K562 (cell line): ENCODE measurements at regions not wholly inside any gene's neighbourhood (a gene's known extent, or its start where the extent isn't known, plus 50 kb on each side); places are given as distances from the start of the nearest gene placed in this dataset.

Source experiments
- ATAC-seq: fragments of 200-7000 bp; cut with Tn5 transposase; 3 replicates; pipeline ENCODE4 v1.9.1; 2020; ENCODE audit warnings: moderate library complexity
- BruUV-seq: library from RNA; stranded (reverse); fragments of 400-500 nt; replicated peaks from 2 replicates; lab custom pipeline; 2021; lab: Mats Ljungman, UMichigan
- CTCF ChIA-PET: fragments of 300-600 bp; formaldehyde crosslinking; extraction: SDS; loops from one replicate; lab custom pipeline; 2021; ENCODE audit warnings: low intra/inter-chr PET ratio; lab: Yijun Ruan, JAX
- POLR2A ChIA-PET: fragments of 300-600, 350-650 bp; sonication (Branson Sonifier 250); formaldehyde crosslinking; extraction: SDS; loops from one replicate; lab custom pipeline; 2021; ENCODE audit warnings: antibody characterized with exemption, inconsistent platforms; lab: Yijun Ruan, JAX
- DNase-seq, 4 experiments: peaks; one replicate each; pipeline versions ENCODE4 v3.0.0 to v3.0.0-alpha.2; 2011 to 2018; ENCODE audit warnings: low spot score in 3 of 4, mixed read lengths in 3 of 4; ENCODE audit errors: extremely low read depth in 1 of 4
- FAIRE-seq: peaks from 2 replicates; lab custom pipeline; 2011; peaks lifted over from hg19 to GRCh38; lab: Jason Lieb, UNC
- H2AFZ ChIP-seq: 2 replicates; pipeline ENCODE4 v1.6.0; 2011; ENCODE audit warnings: low read depth, low read length, control low read depth, inconsistent platforms
- H3K27ac ChIP-seq: fragments of 200-600 bp; 3 replicates; pipeline ENCODE4 v1.8.0; 2011; ENCODE audit warnings: low read depth, mild to moderate bottlenecking, control low read depth, inconsistent platforms, low read length, moderate library complexity, mixed read lengths; ENCODE audit errors: extremely low read depth
- H3K27me3 ChIP-seq, 2 experiments: fragments of 300-600 bp in 1 of 2; 2 replicates in 1 of 2; 3 replicates in 1 of 2; pipeline versions ENCODE4 v1.6.0 to v1.8.0; 2011; ENCODE audit warnings: inconsistent platforms in 2 of 2, low read length in 2 of 2, mild to moderate bottlenecking in 1 of 2, mixed read lengths in 1 of 2, moderate library complexity in 1 of 2; ENCODE audit not compliant: control insufficient read depth in 2 of 2, insufficient read depth in 2 of 2
- H3K36me3 ChIP-seq: fragments of 300-600 bp; 3 replicates; pipeline ENCODE4 v1.8.0; 2011; ENCODE audit warnings: mild to moderate bottlenecking, low read length, inconsistent platforms; ENCODE audit not compliant: control insufficient read depth, insufficient read depth
- H3K4me1 ChIP-seq, 2 experiments: fragments of 200-600 bp in 1 of 2; replicated peaks in 1 of 2; 2 replicates in 1 of 2; 3 replicates in 1 of 2; pipeline versions ENCODE4 v1.5.1 to v1.8.0; 2011; ENCODE audit warnings: inconsistent platforms in 2 of 2, low read length in 2 of 2, mild to moderate bottlenecking in 1 of 2, mixed read lengths in 1 of 2, moderate library complexity in 1 of 2; ENCODE audit not compliant: control insufficient read depth in 2 of 2, insufficient read depth in 2 of 2
- H3K4me2 ChIP-seq: 2 replicates; pipeline ENCODE4 v1.6.1; 2011; ENCODE audit warnings: low read length, control low read depth, inconsistent platforms, mixed read lengths; ENCODE audit not compliant: insufficient read depth
- H3K4me3 ChIP-seq: fragments of 200-600 bp; sonication (generic), shearing (Covaris generic); 2 replicates; pipeline ENCODE4 v1.5.1; 2016; ENCODE audit warnings: control low read depth, inconsistent platforms
- H3K79me2 ChIP-seq: fragments of 200-600 bp; 3 replicates; pipeline ENCODE4 v1.8.0; 2011; ENCODE audit warnings: low read length, inconsistent platforms; ENCODE audit not compliant: control insufficient read depth, insufficient read depth
- H3K9ac ChIP-seq, 2 experiments: 2 replicates each; pipeline versions ENCODE4 v1.6.0 to v1.6.1; 2011; ENCODE audit warnings: low read depth in 2 of 2, low read length in 2 of 2, control low read depth in 1 of 2, inconsistent platforms in 1 of 2, mild to moderate bottlenecking in 1 of 2, mixed read lengths in 1 of 2; ENCODE audit not compliant: insufficient read depth in 1 of 2
- H3K9me1 ChIP-seq: one replicate; pipeline ENCODE4 v1.6.0; 2011; ENCODE audit warnings: inconsistent platforms, mild to moderate bottlenecking, low read length, moderate library complexity; ENCODE audit not compliant: control insufficient read depth, insufficient read depth
- H3K9me3 ChIP-seq: replicated peaks from 2 replicates; pipeline ENCODE4 v1.5.1; 2011; ENCODE audit warnings: low read depth, low read length, inconsistent platforms; ENCODE audit not compliant: control insufficient read depth, insufficient read depth
- H4K20me1 ChIP-seq: replicated peaks from 2 replicates; pipeline ENCODE4 v1.6.1; 2011; ENCODE audit warnings: low read length, inconsistent platforms, mixed read lengths; ENCODE audit not compliant: control insufficient read depth, insufficient read depth
- ARNT ChIP-seq, 2 experiments: fragments of 450-650 bp; IDR thresholded peaks; 2 replicates each; pipeline ENCODE4 v1.6.1; 2016; ENCODE audit warnings: mild to moderate bottlenecking in 1 of 2
- EGR1 ChIP-seq: fragments of 450-650 bp; conservative IDR thresholded peaks from 2 replicates; pipeline ENCODE4 v1.6.1; 2017; ENCODE audit warnings: mild to moderate bottlenecking
- MAFG ChIP-seq: fragments of 450-650 bp; conservative IDR thresholded peaks from 2 replicates; pipeline ENCODE4 v1.6.1; 2016; ENCODE audit warnings: missing genetic modification characterization, missing compliant biosample characterization
- POLR2AphosphoS2 ChIP-seq: IDR thresholded peaks from 2 replicates; pipeline ENCODE4 v1.6.1; 2012; ENCODE audit warnings: low read length, improper control_type of control experiment
- POLR3A ChIP-seq: IDR thresholded peaks from 2 replicates; pipeline ENCODE4 v1.6.1; 2011; ENCODE audit warnings: borderline replicate concordance, mild to moderate bottlenecking, moderate library complexity; ENCODE audit not compliant: insufficient read length, insufficient read depth; ENCODE audit errors: extremely low read depth
- RBM14 ChIP-seq: fragments of 200-400 bp; formaldehyde crosslinking; IDR thresholded peaks from 2 replicates; pipeline ENCODE4 v1.6.1; 2018; ENCODE audit warnings: low read depth, mild to moderate bottlenecking, low read length, moderate library complexity, borderline replicate concordance; ENCODE audit not compliant: insufficient read depth
- SMAD2 ChIP-seq: fragments of 150-350 bp; IDR thresholded peaks from 2 replicates; pipeline ENCODE4 v1.6.1; 2014; ENCODE audit warnings: low read depth, mild to moderate bottlenecking, low read length
- TAF7 ChIP-seq: fragments of 450-650 bp; IDR thresholded peaks from 2 replicates; pipeline ENCODE4 v1.6.1; 2016; ENCODE audit warnings: missing genetic modification characterization, missing compliant biosample characterization
- TFAP4 ChIP-seq: sonication (generic); formaldehyde crosslinking; IDR thresholded peaks from 2 replicates; pipeline ENCODE4 v1.8.0; 2022; ENCODE audit warnings: missing genetic modification reagents, mild to moderate bottlenecking, moderate library complexity, borderline replicate concordance
- XRCC4 ChIP-seq: IDR thresholded peaks from one replicate; pipeline ENCODE4 v1.6.1; 2011; ENCODE audit not compliant: insufficient read depth, insufficient read length; ENCODE audit errors: extremely low read depth
- ZBTB17 ChIP-seq: fragments of 450-650 bp; formaldehyde crosslinking; IDR thresholded peaks from 2 replicates; pipeline ENCODE4 v1.4.0; 2020; ENCODE audit warnings: mild to moderate bottlenecking
- ZKSCAN1 ChIP-seq: fragments of 150-350 bp; IDR thresholded peaks from 2 replicates; pipeline ENCODE4 v1.6.1; 2016; ENCODE audit warnings: low read depth, low read length
- ZNF444 ChIP-seq: fragments of 250-450 bp; sonication (Bioruptor Pico); IDR thresholded peaks from 2 replicates; pipeline ENCODE4 v1.4.0; 2020; ENCODE audit warnings: mild to moderate bottlenecking, moderate library complexity
- WGBS: fragments of 100-300 bp; shearing (Covaris generic); methylation state at CpG from one replicate; pipeline ENCODE4 v1.1.6; 2016; ENCODE audit warnings: low coverage, mixed read lengths; ENCODE audit not compliant: insufficient coverage; ENCODE audit errors: missing lambda C conversion rate; 5-methylcytosine and 5-hydroxymethylcytosine counted together
- in situ Hi-C: fragments of 300-500 bp; cut with MboI; formaldehyde crosslinking; loops from 4 replicates; pipeline ENCODE4 v1.15.0; 2018; ENCODE audit warnings: inconsistent platforms, mixed read lengths
- intact Hi-C: fragments of 100-400 bp; cut with micrococcal nuclease; formaldehyde crosslinking; loops from 2 replicates; pipeline ENCODE4 v1.14.2; 2022
- TF ChIP-seq, protein P1 (sequence below), 2 experiments: fragments of 450-650 bp; IDR thresholded peaks; 2 replicates each; pipeline ENCODE4 v1.6.1; 2016
- TF ChIP-seq, protein P2 (sequence below): IDR thresholded peaks from 3 replicates; pipeline ENCODE4 v1.6.1; 2011; ENCODE audit warnings: borderline replicate concordance, mild to moderate bottlenecking, moderate library complexity; ENCODE audit not compliant: insufficient read length; ENCODE audit errors: extremely low read depth
- TF ChIP-seq, protein P3 (sequence below): fragments of 250-450 bp; sonication (Bioruptor Pico); IDR thresholded peaks from 2 replicates; pipeline ENCODE4 v1.5.0; 2021

- TF ChIP-seq ARNT (IDR thresholded peaks at IDR 0.05) (no peak), SMAD2 (no peak), ZNF444 (CRISPR knock-in tag) (no peak), ZKSCAN1 (peak; percentile 97), TFAP4 (CRISPR knock-in tag) (peak; percentile 21; the same call in 1 of the 2 replicates), POLR3A (no peak)
Observed at GRCh38 chr12:124484526-124484953, 82.9 kb downstream of the NCOR2 start (continued).

GRCh38 chr12:124484067-124484466 lies 83.3 kb downstream of the NCOR2 start:
- H3K79me2 ChIP-seq: peaks cover 16% of the 10 kb centered on the region
- no peak overlapping the region for H3K27ac ChIP-seq
- in situ Hi-C loops: no loop called here
- ChIA-PET CTCF (no interaction called here), POLR2A (interaction anchor here (0.6 kb wide), 1 partner anchor 220 kb away, joined by 3 read pairs; no protein-coding TSS in a partner anchor)
- no peaks in the 10 kb centered on the region for H3K9me3 ChIP-seq
- H3K4me2 ChIP-seq: no peak overlapping the region
- H3K36me3 ChIP-seq: peaks cover 45% of the 10 kb centered on the region; the same call in 2 of the 3 replicates
- H3K9ac ChIP-seq: no peak overlapping the region
- intact Hi-C loops: no loop called here
- H3K9me1 ChIP-seq: peaks cover 3% of the 10 kb centered on the region
- H3K4me1 ChIP-seq: peaks cover 22 to 87% of the 10 kb centered on the region in 2 experiments
- peaks cover 14% of the 10 kb centered on the region; the same call in 1 of the 2 replicates for H4K20me1 ChIP-seq
- TF ChIP-seq RBM14 (no peak), POLR2AphosphoS2 (no peak), ZBTB17 (CRISPR knock-in tag) (peak; percentile 87; the same call in 1 of the 2 replicates), MAFG (tag) (no peak), TAF7 (no peak), EGR1 (peak; percentile 70), XRCC4 (no peak)
- TF ChIP-seq, protein P1, sequence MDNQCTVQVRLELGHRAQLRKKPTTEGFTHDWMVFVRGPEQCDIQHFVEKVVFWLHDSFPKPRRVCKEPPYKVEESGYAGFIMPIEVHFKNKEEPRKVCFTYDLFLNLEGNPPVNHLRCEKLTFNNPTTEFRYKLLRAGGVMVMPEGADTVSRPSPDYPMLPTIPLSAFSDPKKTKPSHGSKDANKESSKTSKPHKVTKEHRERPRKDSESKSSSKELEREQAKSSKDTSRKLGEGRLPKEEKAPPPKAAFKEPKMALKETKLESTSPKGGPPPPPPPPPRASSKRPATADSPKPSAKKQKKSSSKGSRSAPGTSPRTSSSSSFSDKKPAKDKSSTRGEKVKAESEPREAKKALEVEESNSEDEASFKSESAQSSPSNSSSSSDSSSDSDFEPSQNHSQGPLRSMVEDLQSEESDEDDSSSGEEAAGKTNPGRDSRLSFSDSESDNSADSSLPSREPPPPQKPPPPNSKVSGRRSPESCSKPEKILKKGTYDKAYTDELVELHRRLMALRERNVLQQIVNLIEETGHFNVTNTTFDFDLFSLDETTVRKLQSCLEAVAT (IDR thresholded peaks at IDR 0.05): peak in 1 of 2 experiments; percentile 78; a peak in 2 of 4 replicates
- TF ChIP-seq, protein P2, sequence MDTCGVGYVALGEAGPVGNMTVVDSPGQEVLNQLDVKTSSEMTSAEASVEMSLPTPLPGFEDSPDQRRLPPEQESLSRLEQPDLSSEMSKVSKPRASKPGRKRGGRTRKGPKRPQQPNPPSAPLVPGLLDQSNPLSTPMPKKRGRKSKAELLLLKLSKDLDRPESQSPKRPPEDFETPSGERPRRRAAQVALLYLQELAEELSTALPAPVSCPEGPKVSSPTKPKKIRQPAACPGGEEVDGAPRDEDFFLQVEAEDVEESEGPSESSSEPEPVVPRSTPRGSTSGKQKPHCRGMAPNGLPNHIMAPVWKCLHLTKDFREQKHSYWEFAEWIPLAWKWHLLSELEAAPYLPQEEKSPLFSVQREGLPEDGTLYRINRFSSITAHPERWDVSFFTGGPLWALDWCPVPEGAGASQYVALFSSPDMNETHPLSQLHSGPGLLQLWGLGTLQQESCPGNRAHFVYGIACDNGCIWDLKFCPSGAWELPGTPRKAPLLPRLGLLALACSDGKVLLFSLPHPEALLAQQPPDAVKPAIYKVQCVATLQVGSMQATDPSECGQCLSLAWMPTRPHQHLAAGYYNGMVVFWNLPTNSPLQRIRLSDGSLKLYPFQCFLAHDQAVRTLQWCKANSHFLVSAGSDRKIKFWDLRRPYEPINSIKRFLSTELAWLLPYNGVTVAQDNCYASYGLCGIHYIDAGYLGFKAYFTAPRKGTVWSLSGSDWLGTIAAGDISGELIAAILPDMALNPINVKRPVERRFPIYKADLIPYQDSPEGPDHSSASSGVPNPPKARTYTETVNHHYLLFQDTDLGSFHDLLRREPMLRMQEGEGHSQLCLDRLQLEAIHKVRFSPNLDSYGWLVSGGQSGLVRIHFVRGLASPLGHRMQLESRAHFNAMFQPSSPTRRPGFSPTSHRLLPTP: no peak
- TF ChIP-seq, protein P3, sequence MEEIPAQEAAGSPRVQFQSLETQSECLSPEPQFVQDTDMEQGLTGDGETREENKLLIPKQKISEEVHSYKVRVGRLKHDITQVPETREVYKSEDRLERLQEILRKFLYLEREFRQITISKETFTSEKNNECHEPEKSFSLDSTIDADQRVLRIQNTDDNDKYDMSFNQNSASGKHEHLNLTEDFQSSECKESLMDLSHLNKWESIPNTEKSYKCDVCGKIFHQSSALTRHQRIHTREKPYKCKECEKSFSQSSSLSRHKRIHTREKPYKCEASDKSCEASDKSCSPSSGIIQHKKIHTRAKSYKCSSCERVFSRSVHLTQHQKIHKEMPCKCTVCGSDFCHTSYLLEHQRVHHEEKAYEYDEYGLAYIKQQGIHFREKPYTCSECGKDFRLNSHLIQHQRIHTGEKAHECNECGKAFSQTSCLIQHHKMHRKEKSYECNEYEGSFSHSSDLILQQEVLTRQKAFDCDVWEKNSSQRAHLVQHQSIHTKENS (CRISPR knock-in tag): no peak
- H3K4me3 ChIP-seq: no peak overlapping the region
- 81% methylated on average over 12 of the region's 12 CpGs for WGBS
- no TSS peak for BruUV-seq
- FAIRE-seq: no peak
- no peak for DNase-seq
- ATAC-seq: no peak
- no peaks in the 10 kb centered on the region for H3K27me3 ChIP-seq
- no peak overlapping the region for H2AFZ ChIP-seq
